IMR-90 (cell line): ENCODE measurements at regions not wholly inside any gene's neighbourhood (a gene's known extent, or its start where the extent isn't known, plus 50 kb on each side); places are given as distances from the start of the nearest gene placed in this dataset.

Source experiments
- ATAC-seq: fragments of 200-7000 bp; cut with Tn5 transposase; 2 replicates; pipeline ENCODE4 v1.9.1; 2020; ENCODE audit warnings: low read depth, mild to moderate bottlenecking, moderate library complexity
- BruUV-seq: library from RNA; stranded (reverse); fragments of 400-500 nt; replicated peaks from 2 replicates; lab custom pipeline; 2021; lab: Mats Ljungman, UMichigan
- CTCF ChIA-PET: fragments of 300-600 bp; formaldehyde crosslinking; extraction: SDS; loops from one replicate; lab custom pipeline; 2021; ENCODE audit warnings: antibody characterized with exemption; lab: Yijun Ruan, JAX
- POLR2A ChIA-PET: fragments of 300-600 bp; sonication (Branson Sonifier 250); formaldehyde crosslinking; loops from one replicate; lab custom pipeline; 2022; ENCODE audit warnings: antibody characterized with exemption; ENCODE audit not compliant: unreplicated experiment; lab: Charles Lee
- DNase-seq: peaks from one replicate; pipeline ENCODE4 v3.0.0; 2013
- H2AFZ ChIP-seq: replicated peaks from 2 replicates; pipeline ENCODE3; 2013; ENCODE audit warnings: low read length, mild to moderate bottlenecking; ENCODE audit not compliant: poor library complexity
- H2AK5ac ChIP-seq: 2 replicates; pipeline ENCODE4 v1.6.1; 2013; ENCODE audit warnings: low read depth, low read length, inconsistent platforms
- H2AK9ac ChIP-seq: replicated peaks from 2 replicates; pipeline ENCODE3; 2013; ENCODE audit warnings: mild to moderate bottlenecking, low read depth, low read length, moderate library complexity; ENCODE audit not compliant: poor library complexity
- H2BK120ac ChIP-seq: 2 replicates; pipeline ENCODE4 v1.6.1; 2013; ENCODE audit warnings: low read depth, low read length, inconsistent platforms
- H2BK15ac ChIP-seq: 3 replicates; pipeline ENCODE4 v1.6.1; 2013; ENCODE audit warnings: low read depth, low read length, inconsistent platforms
- H2BK20ac ChIP-seq: 2 replicates; pipeline ENCODE4 v1.6.1; 2013; ENCODE audit warnings: low read depth, mild to moderate bottlenecking, inconsistent platforms, low read length, moderate library complexity
- H2BK5ac ChIP-seq: 2 replicates; pipeline ENCODE4 v1.6.1; 2013; ENCODE audit warnings: mild to moderate bottlenecking, low read depth, low read length, inconsistent platforms; ENCODE audit not compliant: poor library complexity, severe bottlenecking
- H3K14ac ChIP-seq: replicated peaks from 2 replicates; pipeline ENCODE4 v1.6.1; 2013; ENCODE audit warnings: low read depth, low read length, inconsistent platforms
- H3K18ac ChIP-seq: 2 replicates; pipeline ENCODE4 v1.6.1; 2013; ENCODE audit warnings: low read depth, low read length, control low read depth
- H3K23ac ChIP-seq: 2 replicates; pipeline ENCODE4 v1.6.1; 2013; ENCODE audit warnings: low read depth, low read length, inconsistent platforms
- H3K27ac ChIP-seq: 2 replicates; pipeline ENCODE4 v1.5.1; 2013; ENCODE audit warnings: mild to moderate bottlenecking, control low read depth, low read length; ENCODE audit not compliant: insufficient read depth
- H3K27me3 ChIP-seq: 2 replicates; pipeline ENCODE4 v1.6.1; 2013; ENCODE audit warnings: low read length; ENCODE audit not compliant: control insufficient read depth, insufficient read depth
- H3K36me3 ChIP-seq: 2 replicates; pipeline ENCODE4 v1.6.1; 2013; ENCODE audit warnings: low read length, mixed read lengths; ENCODE audit not compliant: control insufficient read depth, insufficient read depth
- H3K4ac ChIP-seq: 2 replicates; pipeline ENCODE4 v1.6.1; 2013; ENCODE audit warnings: low read depth, low read length, inconsistent platforms
- H3K4me1 ChIP-seq: 2 replicates; pipeline ENCODE4 v1.6.1; 2013; ENCODE audit warnings: low read length, mixed read lengths; ENCODE audit not compliant: control insufficient read depth, insufficient read depth
- H3K4me2 ChIP-seq: 2 replicates; pipeline ENCODE4 v1.6.1; 2013; ENCODE audit warnings: low read depth, mild to moderate bottlenecking, control low read depth, low read length, moderate library complexity
- H3K4me3 ChIP-seq: 2 replicates; pipeline ENCODE4 v1.5.1; 2013; ENCODE audit warnings: low read depth, mild to moderate bottlenecking, control low read depth, low read length, moderate library complexity; ENCODE audit not compliant: insufficient read depth
- H3K56ac ChIP-seq: 2 replicates; pipeline ENCODE4 v1.6.1; 2013; ENCODE audit warnings: low read length, inconsistent platforms; ENCODE audit not compliant: insufficient read depth; ENCODE audit errors: extremely low read depth
- H3K79me1 ChIP-seq, 2 experiments: 2 replicates each; pipeline ENCODE4 v1.6.1; 2013; ENCODE audit warnings: low read length in 2 of 2, inconsistent platforms in 1 of 2, low read depth in 1 of 2
- H3K9ac ChIP-seq: 2 replicates; pipeline ENCODE4 v1.6.1; 2013; ENCODE audit warnings: low read depth, low read length, control low read depth
- H3K9me1 ChIP-seq: 2 replicates; pipeline ENCODE4 v1.6.1; 2013; ENCODE audit warnings: low read length, inconsistent platforms; ENCODE audit not compliant: insufficient read depth
- H3K9me3 ChIP-seq: 2 replicates; pipeline ENCODE4 v1.6.1; 2013; ENCODE audit warnings: low read length; ENCODE audit not compliant: control insufficient read depth, insufficient read depth
- H4K20me1 ChIP-seq: 2 replicates; pipeline ENCODE4 v1.6.1; 2013; ENCODE audit warnings: low read length, inconsistent platforms; ENCODE audit not compliant: insufficient read depth
- H4K5ac ChIP-seq: 2 replicates; pipeline ENCODE4 v1.6.1; 2013; ENCODE audit warnings: mild to moderate bottlenecking, low read depth, low read length, control low read depth
- H4K8ac ChIP-seq, 2 experiments: 2 replicates each; pipeline ENCODE4 v1.6.1; 2013; ENCODE audit warnings: low read depth in 2 of 2, low read length in 2 of 2, control low read depth in 1 of 2, inconsistent platforms in 1 of 2
- H4K91ac ChIP-seq: 2 replicates; pipeline ENCODE4 v1.6.1; 2013; ENCODE audit warnings: low read depth, low read length, inconsistent platforms; ENCODE audit not compliant: insufficient read depth
- NFE2L2 ChIP-seq: fragments of 150-350 bp; IDR thresholded peaks from 2 replicates; pipeline ENCODE4 v1.6.1; 2016; ENCODE audit warnings: low read depth, mild to moderate bottlenecking, low read length
- POLR2A ChIP-seq: IDR thresholded peaks from 2 replicates; pipeline ENCODE4 v1.6.1; 2012; ENCODE audit warnings: mild to moderate bottlenecking, low read depth, low read length
- RAD21 ChIP-seq: IDR thresholded peaks from 2 replicates; pipeline ENCODE4 v1.6.1; 2012; ENCODE audit warnings: low read length, improper control_type of control experiment
- RCOR1 ChIP-seq: IDR thresholded peaks from 2 replicates; pipeline ENCODE4 v1.6.1; 2012; ENCODE audit warnings: mild to moderate bottlenecking, low read length, improper control_type of control experiment; ENCODE audit not compliant: insufficient replicate concordance
- RFX5 ChIP-seq: IDR thresholded peaks from 2 replicates; pipeline ENCODE4 v1.8.0; 2012; ENCODE audit warnings: low read depth, mild to moderate bottlenecking, low read length, moderate library complexity
- SMC3 ChIP-seq: fragments of 150-350 bp; IDR thresholded peaks from 2 replicates; pipeline ENCODE4 v1.6.1; 2016; ENCODE audit warnings: low read depth, mild to moderate bottlenecking, antibody characterized with exemption, low read length, moderate library complexity
- WGBS, 2 experiments: methylation state at CpG; one replicate each; pipeline versions ENCODE4 v1.1.5 to v1.1.7; 2013; ENCODE audit warnings: missing lambda C conversion rate in 2 of 2; ENCODE audit not compliant: insufficient read length in 1 of 2; ENCODE audit errors: extremely low coverage in 2 of 2; 5-methylcytosine and 5-hydroxymethylcytosine counted together
- dilution Hi-C: fragments of 300-500 bp; cut with HindIII; formaldehyde crosslinking; loops from one replicate; pipeline ENCODE4 v1.14.3; 2018; ENCODE audit warnings: low sequenced_read_pairs; ENCODE audit not compliant: unreplicated experiment
- in situ Hi-C: fragments of 300-500 bp; cut with MboI; formaldehyde crosslinking; loops from 3 replicates; pipeline ENCODE4 v1.14.3; 2019; ENCODE audit warnings: low sequenced_read_pairs, inconsistent platforms, mixed read lengths
- intact Hi-C: fragments of 100-400 bp; cut with micrococcal nuclease; formaldehyde crosslinking; loops from 2 replicates; pipeline ENCODE4 v1.10.0; 2022
- TF ChIP-seq, protein P1 (sequence below): conservative IDR thresholded peaks from 2 replicates; pipeline ENCODE4 v1.5.1; 2012; ENCODE audit warnings: mild to moderate bottlenecking, low read depth, low read length, improper control_type of control experiment

DNA sequence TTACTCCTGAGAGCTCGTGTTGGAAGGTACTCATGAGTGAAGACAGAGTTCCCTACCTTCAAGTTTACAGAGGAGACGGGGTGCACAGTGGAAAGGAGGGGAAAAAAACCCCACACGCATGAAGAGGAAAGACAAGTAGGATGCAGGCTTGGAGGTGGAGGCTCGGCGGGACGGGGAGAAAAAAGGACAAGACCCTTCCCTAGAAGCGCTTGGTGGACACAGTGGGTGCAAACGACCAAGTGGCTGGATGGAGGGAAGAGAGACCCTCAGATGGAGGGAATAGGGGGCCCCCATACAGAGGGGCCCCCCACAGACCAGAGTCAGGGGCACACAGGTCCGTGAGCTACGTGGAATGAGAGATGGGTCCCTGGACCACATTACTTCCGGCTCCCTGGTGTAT lies 380.1 kb downstream of the SHANK2 start:
- Histone ChIP-seq H3K9ac (no peak overlapping the region), H2BK15ac (no peak overlapping the region), H4K20me1 (peaks cover 4% of the 10 kb centered on the region), H3K27me3 (no peaks in the 10 kb centered on the region), H3K4ac (no peak overlapping the region), H3K4me1 (peaks cover 4% of the 10 kb centered on the region; the same call in 1 of the 2 replicates), H3K9me3 (no peaks in the 10 kb centered on the region), H2BK20ac (no peak overlapping the region), H3K56ac (no peak overlapping the region), H3K14ac (no peak overlapping the region), H4K8ac (no peak overlapping the region), H3K4me3 (no peak overlapping the region), H3K79me1 (no peaks in the 10 kb centered on the region), H2AK9ac (no peak overlapping the region), H2BK120ac (no peak overlapping the region), H3K9me1 (0 out of 2 replicates have a peak, but pooled peaks cover 2% of the 10 kb centered on the region), H4K91ac (no peak overlapping the region), H3K4me2 (no peak overlapping the region), H3K18ac (no peak overlapping the region), H3K27ac (no peak overlapping the region), H3K36me3 (no peaks in the 10 kb centered on the region), H2AK5ac (no peak overlapping the region), H3K23ac (no peak overlapping the region), H4K5ac (no peak overlapping the region), H2AFZ (no peak overlapping the region), H2BK5ac (no peak overlapping the region)
- TF ChIP-seq POLR2A (no peak), RFX5 (no peak), RCOR1 (no peak), SMC3 (no peak), RAD21 (no peak), NFE2L2 (no peak)
- TF ChIP-seq, protein P1, sequence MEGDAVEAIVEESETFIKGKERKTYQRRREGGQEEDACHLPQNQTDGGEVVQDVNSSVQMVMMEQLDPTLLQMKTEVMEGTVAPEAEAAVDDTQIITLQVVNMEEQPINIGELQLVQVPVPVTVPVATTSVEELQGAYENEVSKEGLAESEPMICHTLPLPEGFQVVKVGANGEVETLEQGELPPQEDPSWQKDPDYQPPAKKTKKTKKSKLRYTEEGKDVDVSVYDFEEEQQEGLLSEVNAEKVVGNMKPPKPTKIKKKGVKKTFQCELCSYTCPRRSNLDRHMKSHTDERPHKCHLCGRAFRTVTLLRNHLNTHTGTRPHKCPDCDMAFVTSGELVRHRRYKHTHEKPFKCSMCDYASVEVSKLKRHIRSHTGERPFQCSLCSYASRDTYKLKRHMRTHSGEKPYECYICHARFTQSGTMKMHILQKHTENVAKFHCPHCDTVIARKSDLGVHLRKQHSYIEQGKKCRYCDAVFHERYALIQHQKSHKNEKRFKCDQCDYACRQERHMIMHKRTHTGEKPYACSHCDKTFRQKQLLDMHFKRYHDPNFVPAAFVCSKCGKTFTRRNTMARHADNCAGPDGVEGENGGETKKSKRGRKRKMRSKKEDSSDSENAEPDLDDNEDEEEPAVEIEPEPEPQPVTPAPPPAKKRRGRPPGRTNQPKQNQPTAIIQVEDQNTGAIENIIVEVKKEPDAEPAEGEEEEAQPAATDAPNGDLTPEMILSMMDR = no peak
- intact Hi-C loops = no loop called here
- ChIA-PET POLR2A (no interaction called here), CTCF (interaction anchor here (0.8 kb wide), 1 partner anchor 95 kb away, joined by 3 read pairs; no protein-coding TSS in a partner anchor)
- no TSS peak for BruUV-seq
- 83% methylated on average over 8 of the region's 11 CpGs; no CpG with 5 or more reads in 1 of the 2 experiments for WGBS, 2 experiments
- DNase-seq (no peak), ATAC-seq (no peak)
- dilution Hi-C loops = no loop called here
- in situ Hi-C loops = no loop called here
